ENCODE measurements at regions not wholly inside any gene's neighbourhood (a gene's known extent, or its start where the extent isn't known, plus 50 kb on each side); places are given as distances from the start of the nearest gene placed in this dataset.

GRCh38 chr7:34338961-34339526 lies 319.0 kb upstream of the NPSR1 start:
- TF ChIP-seq TCF12 (IDR thresholded peaks at IDR 0.05; ENCODE audit: low read depth) (no peak), ZBTB7A (IDR thresholded peaks at IDR 0.05; ENCODE audit: low read depth) (no peak), CREB1 (IDR thresholded peaks at IDR 0.05; ENCODE audit: low read depth) (no peak), MAX (IDR thresholded peaks at IDR 0.05) (no peak), FOXM1 (IDR thresholded peaks at IDR 0.05; ENCODE audit: borderline replicate concordance, low read depth) (no peak), TAF1 (IDR thresholded peaks at IDR 0.05; ENCODE audit: low read depth) (no peak), EGR1 (IDR thresholded peaks at IDR 0.05) (no peak), USF1 (IDR thresholded peaks at IDR 0.05) (no peak), TEAD4 (IDR thresholded peaks at IDR 0.05) (no peak), RAD21 (IDR thresholded peaks at IDR 0.05; ENCODE audit: low read depth) (no peak), CEBPB (IDR thresholded peaks at IDR 0.05) (no peak), REST (IDR thresholded peaks at IDR 0.05; ENCODE audit: low read depth) (no peak), NFIC (IDR thresholded peaks at IDR 0.05) (no peak), YY1 (IDR thresholded peaks at IDR 0.05; ENCODE audit: low read depth) (no peak), EP300 (IDR thresholded peaks at IDR 0.05; ENCODE audit: borderline replicate concordance) (no peak)

- no peak for TF ChIP-seq EGR1 (IDR thresholded peaks at IDR 0.05)
- TF ChIP-seq FOXM1 (IDR thresholded peaks at IDR 0.05; ENCODE audit: borderline replicate concordance, low read depth) = no peak
- no peak for TF ChIP-seq TCF12 (IDR thresholded peaks at IDR 0.05; ENCODE audit: low read depth)
- no peak for TF ChIP-seq TEAD4 (IDR thresholded peaks at IDR 0.05)
These were observed 316.7 kb upstream of the NPSR1 start for GRCh38 chr7:34341326-34341725.

GRCh38 chr7:34342387-34342786 lies 315.6 kb upstream of the NPSR1 start:
- TF ChIP-seq TCF12 (IDR thresholded peaks at IDR 0.05; ENCODE audit: low read depth) (no peak), YY1 (IDR thresholded peaks at IDR 0.05; ENCODE audit: low read depth) (no peak), RAD21 (IDR thresholded peaks at IDR 0.05; ENCODE audit: low read depth) (no peak), USF1 (IDR thresholded peaks at IDR 0.05) (no peak), CEBPB (IDR thresholded peaks at IDR 0.05) (no peak), TAF1 (IDR thresholded peaks at IDR 0.05; ENCODE audit: low read depth) (no peak), REST (IDR thresholded peaks at IDR 0.05; ENCODE audit: low read depth) (no peak), NFIC (IDR thresholded peaks at IDR 0.05) (no peak), CREB1 (IDR thresholded peaks at IDR 0.05; ENCODE audit: low read depth) (no peak), MAX (IDR thresholded peaks at IDR 0.05) (no peak), EP300 (IDR thresholded peaks at IDR 0.05; ENCODE audit: borderline replicate concordance) (no peak), EGR1 (IDR thresholded peaks at IDR 0.05) (no peak), FOXM1 (IDR thresholded peaks at IDR 0.05; ENCODE audit: borderline replicate concordance, low read depth) (no peak), ZBTB7A (IDR thresholded peaks at IDR 0.05; ENCODE audit: low read depth) (no peak), TEAD4 (IDR thresholded peaks at IDR 0.05) (no peak)

- no peak for TF ChIP-seq TAF1 (IDR thresholded peaks at IDR 0.05; ENCODE audit: low read depth)
- no peak for TF ChIP-seq ZBTB7A (IDR thresholded peaks at IDR 0.05; ENCODE audit: low read depth)
- TF ChIP-seq TEAD4 (IDR thresholded peaks at IDR 0.05) = no peak
- no peak for TF ChIP-seq RAD21 (IDR thresholded peaks at IDR 0.05; ENCODE audit: low read depth)
- TF ChIP-seq YY1 (IDR thresholded peaks at IDR 0.05; ENCODE audit: low read depth) = no peak
- TF ChIP-seq EGR1 (IDR thresholded peaks at IDR 0.05) = no peak
- no peak for TF ChIP-seq USF1 (IDR thresholded peaks at IDR 0.05)
- no peak for TF ChIP-seq CREB1 (IDR thresholded peaks at IDR 0.05; ENCODE audit: low read depth)
- no peak for TF ChIP-seq MAX (IDR thresholded peaks at IDR 0.05)
- TF ChIP-seq FOXM1 (IDR thresholded peaks at IDR 0.05; ENCODE audit: borderline replicate concordance, low read depth) = no peak
- TF ChIP-seq EP300 (IDR thresholded peaks at IDR 0.05; ENCODE audit: borderline replicate concordance) = no peak
- TF ChIP-seq TCF12 (IDR thresholded peaks at IDR 0.05; ENCODE audit: low read depth) = no peak
These were observed 314.4 kb upstream of the NPSR1 start for GRCh38 chr7:34343667-34344066.

- TF ChIP-seq CEBPB (IDR thresholded peaks at IDR 0.05) (no peak), TEAD4 (IDR thresholded peaks at IDR 0.05) (no peak), REST (IDR thresholded peaks at IDR 0.05; ENCODE audit: low read depth) (no peak), EGR1 (IDR thresholded peaks at IDR 0.05) (no peak), YY1 (IDR thresholded peaks at IDR 0.05; ENCODE audit: low read depth) (no peak), TAF1 (IDR thresholded peaks at IDR 0.05; ENCODE audit: low read depth) (no peak), RAD21 (IDR thresholded peaks at IDR 0.05; ENCODE audit: low read depth) (no peak), TCF12 (IDR thresholded peaks at IDR 0.05; ENCODE audit: low read depth) (no peak), FOXM1 (IDR thresholded peaks at IDR 0.05; ENCODE audit: borderline replicate concordance, low read depth) (no peak), USF1 (IDR thresholded peaks at IDR 0.05) (no peak), CREB1 (IDR thresholded peaks at IDR 0.05; ENCODE audit: low read depth) (no peak), EP300 (IDR thresholded peaks at IDR 0.05; ENCODE audit: borderline replicate concordance) (no peak), NFIC (IDR thresholded peaks at IDR 0.05) (no peak), MAX (IDR thresholded peaks at IDR 0.05) (no peak), ZBTB7A (IDR thresholded peaks at IDR 0.05; ENCODE audit: low read depth) (no peak)
These were observed 304.0 kb upstream of the NPSR1 start for GRCh38 chr7:34354011-34354410.
